NT2/D1 (cell line): ENCODE measurements at regions not wholly inside any gene's neighbourhood (a gene's known extent, or its start where the extent isn't known, plus 50 kb on each side); places are given as distances from the start of the nearest gene placed in this dataset.

ENCODE experiments used
- SUZ12 ChIP-seq: IDR thresholded peaks from 2 replicates; pipeline ENCODE4 v1.6.1; 2011; ENCODE audit not compliant: insufficient read length, insufficient read depth; ENCODE audit errors: extremely low read depth
- YY1 ChIP-seq: IDR thresholded peaks from 2 replicates; pipeline ENCODE4 v1.6.1; 2011; ENCODE audit not compliant: insufficient read length, insufficient read depth
- ZNF274 ChIP-seq: IDR thresholded peaks from 2 replicates; pipeline ENCODE4 v1.6.1; 2011; ENCODE audit warnings: mild to moderate bottlenecking, low read depth, low read length

- no peak for TF ChIP-seq SUZ12
- no peak for TF ChIP-seq YY1
- no peak for TF ChIP-seq ZNF274
Observed at GRCh38 chr12:107236824-107237511, 143.6 kb upstream of the CRY1 start.
